ENCODE measurements at regions not wholly inside any gene's neighbourhood (a gene's known extent, or its start where the extent isn't known, plus 50 kb on each side); places are given as distances from the start of the nearest gene placed in this dataset.

DNA sequence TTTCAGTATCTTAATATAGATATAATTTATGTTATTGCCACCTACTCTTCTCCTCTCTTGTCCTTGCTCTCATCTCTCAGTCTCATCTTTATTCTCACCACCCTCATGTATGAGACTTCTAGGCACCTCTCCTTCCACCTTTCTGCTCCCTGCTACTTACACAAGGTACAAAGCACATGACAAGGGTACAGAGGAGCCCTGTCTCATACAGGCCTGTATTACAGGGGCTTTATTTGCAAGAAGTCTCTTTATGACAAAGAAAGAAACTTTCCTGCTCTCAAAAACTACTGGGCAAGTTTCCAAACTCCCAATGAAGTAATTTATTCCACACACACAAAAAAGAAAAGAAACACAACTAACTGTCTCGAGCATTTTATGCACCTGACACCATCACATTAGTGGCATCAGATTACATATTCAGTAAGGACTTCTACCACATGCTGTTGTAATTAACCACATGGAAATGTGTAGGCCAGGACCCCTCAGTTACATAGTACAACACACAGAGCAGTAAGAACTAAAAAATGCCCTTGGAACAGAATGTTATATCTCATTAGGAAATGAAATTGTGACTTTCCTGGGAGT lies 253.1 kb downstream of the FZD1 start (continued):
- TF ChIP-seq ZNF143 (CRISPR knock-in tag; IDR thresholded peaks at IDR 0.05): no peak
- no peak for TF ChIP-seq PTTG1 (tag; IDR thresholded peaks at IDR 0.05; ENCODE audit: low read depth)
- TF ChIP-seq, protein P1, sequence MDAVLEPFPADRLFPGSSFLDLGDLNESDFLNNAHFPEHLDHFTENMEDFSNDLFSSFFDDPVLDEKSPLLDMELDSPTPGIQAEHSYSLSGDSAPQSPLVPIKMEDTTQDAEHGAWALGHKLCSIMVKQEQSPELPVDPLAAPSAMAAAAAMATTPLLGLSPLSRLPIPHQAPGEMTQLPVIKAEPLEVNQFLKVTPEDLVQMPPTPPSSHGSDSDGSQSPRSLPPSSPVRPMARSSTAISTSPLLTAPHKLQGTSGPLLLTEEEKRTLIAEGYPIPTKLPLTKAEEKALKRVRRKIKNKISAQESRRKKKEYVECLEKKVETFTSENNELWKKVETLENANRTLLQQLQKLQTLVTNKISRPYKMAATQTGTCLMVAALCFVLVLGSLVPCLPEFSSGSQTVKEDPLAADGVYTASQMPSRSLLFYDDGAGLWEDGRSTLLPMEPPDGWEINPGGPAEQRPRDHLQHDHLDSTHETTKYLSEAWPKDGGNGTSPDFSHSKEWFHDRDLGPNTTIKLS (IDR thresholded peaks at IDR 0.05; ENCODE audit: borderline replicate concordance, low read depth): no peak
- TF ChIP-seq GABPA (tag; conservative IDR thresholded peaks at IDR 0.05; ENCODE audit: low read depth): no peak

DNA sequence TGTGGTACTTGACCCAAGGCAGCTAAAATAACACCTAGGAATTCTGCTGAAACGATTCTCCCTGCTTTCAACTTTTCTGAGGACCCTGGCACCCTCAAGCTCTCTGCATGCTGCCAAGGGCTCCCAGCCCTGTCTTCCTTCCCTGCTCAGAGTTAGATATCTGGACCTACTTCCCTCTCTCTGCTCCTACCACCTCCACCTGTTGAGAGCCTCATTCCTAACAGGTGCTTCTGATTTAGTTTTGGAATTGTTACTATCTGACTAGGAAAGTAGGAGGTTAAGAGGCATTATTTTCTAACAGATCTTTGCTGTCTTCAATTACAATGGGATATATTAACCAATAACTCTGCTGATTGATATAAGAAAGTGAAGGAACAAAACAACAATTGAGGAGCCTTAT lies 253.8 kb downstream of the FZD1 start:
- Histone ChIP-seq H3K9me3 (replicated peaks; ENCODE audit: control insufficient read depth, insufficient read depth, low read depth, low read length) (no peaks in the 10 kb centered on the region), H3K36me3 (ENCODE audit: control insufficient read depth, insufficient read depth, low read length) (no peaks in the 10 kb centered on the region), H3K27me3 (ENCODE audit: control insufficient read depth in 2 of 2, insufficient read depth in 2 of 2, low read length in 2 of 2) (peaks cover 0 to 7% of the 10 kb centered on the region in 2 experiments; a peak in 2 of 5 replicates), H4K20me1 (replicated peaks; ENCODE audit: control insufficient read depth, insufficient read depth, low read length) (no peaks in the 10 kb centered on the region), H3K9ac (ENCODE audit: insufficient read depth in 1 of 2, low read depth in 2 of 2, low read length in 2 of 2) (no peak overlapping the region), H3K79me2 (ENCODE audit: control insufficient read depth, insufficient read depth, low read length) (no peaks in the 10 kb centered on the region), H3K4me2 (ENCODE audit: insufficient read depth, low read length) (no peak overlapping the region), H2AFZ (ENCODE audit: low read depth, low read length) (no peak overlapping the region), H3K4me1 (replicated peaks in 1 of 2; ENCODE audit: control insufficient read depth in 2 of 2, insufficient read depth in 2 of 2, low read length in 2 of 2) (no peaks in the 10 kb centered on the region), H3K9me1 (ENCODE audit: control insufficient read depth, insufficient read depth, low read length) (no peaks in the 10 kb centered on the region), H3K27ac (ENCODE audit: extremely low read depth, low read depth, low read length) (no peak overlapping the region), H3K4me3 (no peak overlapping the region)
- TF ChIP-seq, protein P2, sequence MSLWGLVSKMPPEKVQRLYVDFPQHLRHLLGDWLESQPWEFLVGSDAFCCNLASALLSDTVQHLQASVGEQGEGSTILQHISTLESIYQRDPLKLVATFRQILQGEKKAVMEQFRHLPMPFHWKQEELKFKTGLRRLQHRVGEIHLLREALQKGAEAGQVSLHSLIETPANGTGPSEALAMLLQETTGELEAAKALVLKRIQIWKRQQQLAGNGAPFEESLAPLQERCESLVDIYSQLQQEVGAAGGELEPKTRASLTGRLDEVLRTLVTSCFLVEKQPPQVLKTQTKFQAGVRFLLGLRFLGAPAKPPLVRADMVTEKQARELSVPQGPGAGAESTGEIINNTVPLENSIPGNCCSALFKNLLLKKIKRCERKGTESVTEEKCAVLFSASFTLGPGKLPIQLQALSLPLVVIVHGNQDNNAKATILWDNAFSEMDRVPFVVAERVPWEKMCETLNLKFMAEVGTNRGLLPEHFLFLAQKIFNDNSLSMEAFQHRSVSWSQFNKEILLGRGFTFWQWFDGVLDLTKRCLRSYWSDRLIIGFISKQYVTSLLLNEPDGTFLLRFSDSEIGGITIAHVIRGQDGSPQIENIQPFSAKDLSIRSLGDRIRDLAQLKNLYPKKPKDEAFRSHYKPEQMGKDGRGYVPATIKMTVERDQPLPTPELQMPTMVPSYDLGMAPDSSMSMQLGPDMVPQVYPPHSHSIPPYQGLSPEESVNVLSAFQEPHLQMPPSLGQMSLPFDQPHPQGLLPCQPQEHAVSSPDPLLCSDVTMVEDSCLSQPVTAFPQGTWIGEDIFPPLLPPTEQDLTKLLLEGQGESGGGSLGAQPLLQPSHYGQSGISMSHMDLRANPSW (CRISPR knock-in tag; IDR thresholded peaks at IDR 0.05): no peak
- TF ChIP-seq ZNF324 (CRISPR knock-in tag; IDR thresholded peaks at IDR 0.05): no peak
- FAIRE-seq (no peak), DNase-seq (ENCODE audit: extremely low read depth in 1 of 4, low spot score in 3 of 4) (no peak), ATAC-seq (no peak)
- WGBS (ENCODE audit: insufficient coverage, low coverage, missing lambda C conversion rate): 0% methylated on average over 1 of the region's 1 CpG
- in situ Hi-C loops (cut with MboI) (no loop called here), intact Hi-C loops (cut with micrococcal nuclease) (no loop called here)
- ChIA-PET CTCF (ENCODE audit: low intra/inter-chr PET ratio) (no interaction called here), POLR2A (interaction anchor here (0.5 to 1.5 kb wide), 4 partner anchors 10 to 109 kb away, joined by 3 read pairs; no protein-coding TSS in a partner anchor)
- no TSS peak for BruUV-seq (replicated peaks)
